Eye (tissue), 1 donor: ENCODE measurements at regions not wholly inside any gene's neighbourhood (a gene's known extent, or its start where the extent isn't known, plus 50 kb on each side); places are given as distances from the start of the nearest gene placed in this dataset.

Experiments used
- DNase-seq: peaks from one replicate; pipeline ENCODE4 v3.0.0-alpha.2; 2015

GRCh38 chr20:48096957-48097890 lies 311.9 kb upstream of the SULF2 start:
- no peak for DNase-seq

DNA sequence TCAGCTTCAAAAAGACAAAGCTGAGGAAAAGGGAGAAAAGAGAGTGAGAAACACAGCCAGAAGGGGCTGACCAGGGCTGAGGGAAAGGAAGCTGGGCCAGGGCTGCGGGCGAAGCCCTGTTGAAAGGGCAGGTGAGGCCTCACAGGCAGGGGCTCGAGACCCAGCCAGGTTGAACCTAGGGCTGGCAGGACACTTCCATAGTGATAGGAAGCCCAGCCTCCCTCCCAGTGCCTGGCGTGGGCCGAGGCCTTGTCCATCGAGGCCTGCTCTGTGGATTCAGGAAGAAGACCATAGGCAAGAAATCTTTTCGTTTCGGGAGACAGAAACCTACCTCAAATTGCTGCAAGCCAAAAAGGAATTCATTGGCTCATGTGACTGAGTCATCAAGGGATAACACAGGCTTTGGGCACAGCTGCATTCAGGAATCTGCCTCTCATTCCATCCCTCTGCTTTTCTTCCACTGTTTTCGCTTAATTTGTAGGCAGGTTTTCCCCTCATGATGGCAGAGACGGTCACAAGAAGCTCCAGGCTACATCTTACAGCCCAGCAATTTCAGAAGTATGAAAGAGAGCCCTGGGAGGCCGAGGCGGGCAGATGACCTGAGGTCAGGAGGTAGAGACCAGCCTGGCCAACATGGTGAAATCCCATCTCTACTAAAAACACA lies 311.1 kb upstream of the SULF2 start:
- no peak for DNase-seq

GRCh38 chr20:48094944-48095343 lies 309.7 kb upstream of the SULF2 start:
- DNase-seq: no peak

DNA sequence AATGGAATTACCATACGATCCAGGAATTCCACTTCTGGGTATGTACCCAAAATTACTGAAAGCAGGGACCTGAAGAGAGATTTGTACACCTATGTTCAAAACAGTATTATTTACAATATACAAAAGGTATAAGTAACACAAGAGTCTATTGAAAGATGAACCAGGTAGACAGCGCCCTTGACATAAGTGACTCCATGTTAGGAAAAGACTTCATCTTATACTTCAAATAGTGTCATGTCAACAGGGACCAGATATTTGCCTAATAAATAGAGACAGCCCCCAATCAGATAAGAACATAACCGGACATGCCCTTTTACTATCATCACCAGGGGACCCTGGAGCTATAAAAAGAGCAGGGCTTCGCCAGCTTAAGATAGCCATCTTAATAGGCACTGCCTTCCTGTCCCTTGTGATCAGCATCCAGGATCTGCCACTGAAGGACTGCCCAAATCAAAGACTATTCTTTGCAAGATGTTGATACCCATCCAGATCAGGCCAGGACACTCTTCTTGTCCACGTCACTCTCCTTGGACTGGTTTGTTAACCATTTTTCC lies 309.0 kb upstream of the SULF2 start:
- DNase-seq: no peak

GRCh38 chr20:48092596-48093280 lies 307.5 kb upstream of the SULF2 start:
- DNase-seq: no peak

GRCh38 chr20:48090784-48091183 lies 305.5 kb upstream of the SULF2 start:
- no peak for DNase-seq

DNA sequence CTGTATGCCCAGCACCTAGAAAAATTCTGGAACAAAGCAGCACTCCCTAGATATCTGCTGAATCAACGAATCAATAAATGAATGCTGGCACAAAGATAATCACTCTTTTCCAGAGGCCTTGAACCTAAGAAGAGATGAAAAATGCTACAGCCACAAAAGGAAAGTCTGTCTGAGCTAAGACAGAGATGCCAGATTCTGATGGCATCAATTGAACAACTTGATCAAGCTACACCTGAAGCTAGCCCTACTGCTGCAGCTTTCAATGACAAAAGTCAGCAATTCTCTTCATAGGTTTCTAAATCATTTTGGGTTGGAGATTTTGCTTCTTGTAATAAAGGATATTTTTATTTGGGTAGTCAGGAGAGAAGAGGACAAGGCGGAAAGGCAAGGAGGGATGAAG lies 305.0 kb upstream of the SULF2 start:
- DNase-seq: no peak

GRCh38 chr20:48080583-48080982 lies 295.3 kb upstream of the SULF2 start:
- no peak for DNase-seq

GRCh38 chr20:48079028-48079427 lies 293.7 kb upstream of the SULF2 start:
- DNase-seq: no peak

GRCh38 chr20:48076747-48077146 lies 291.5 kb upstream of the SULF2 start:
- no peak for DNase-seq

GRCh38 chr20:48076247-48076646 lies 291.0 kb upstream of the SULF2 start:
- no peak for DNase-seq

DNA sequence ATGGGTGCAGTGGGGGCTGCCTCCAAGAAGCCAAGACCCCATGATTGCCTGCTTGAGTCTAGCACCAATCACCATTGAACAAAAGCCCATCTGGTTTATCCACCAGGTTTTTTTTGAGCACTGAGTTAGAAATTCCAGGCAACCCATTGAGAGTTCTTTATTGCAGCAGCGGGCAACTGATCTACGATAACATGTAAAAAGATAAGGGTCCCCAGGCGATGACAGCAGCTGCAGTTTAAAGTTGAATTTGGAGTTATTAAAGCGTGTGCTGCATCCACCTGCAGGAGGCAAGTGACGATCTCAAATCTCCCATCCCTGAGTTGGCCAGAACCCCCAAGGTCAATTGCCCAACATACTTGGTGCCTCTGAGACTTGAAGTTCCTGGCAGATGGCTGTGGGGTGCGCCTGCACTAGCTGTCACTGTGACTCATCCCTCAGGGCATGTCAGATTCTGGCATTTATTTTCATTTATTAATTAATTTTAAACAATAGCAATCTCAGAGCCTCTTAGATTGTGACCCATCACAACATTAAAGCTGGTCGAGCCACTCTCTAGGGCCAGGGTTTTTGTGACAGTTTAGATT lies 290.4 kb upstream of the SULF2 start:
- DNase-seq: no peak

DNA sequence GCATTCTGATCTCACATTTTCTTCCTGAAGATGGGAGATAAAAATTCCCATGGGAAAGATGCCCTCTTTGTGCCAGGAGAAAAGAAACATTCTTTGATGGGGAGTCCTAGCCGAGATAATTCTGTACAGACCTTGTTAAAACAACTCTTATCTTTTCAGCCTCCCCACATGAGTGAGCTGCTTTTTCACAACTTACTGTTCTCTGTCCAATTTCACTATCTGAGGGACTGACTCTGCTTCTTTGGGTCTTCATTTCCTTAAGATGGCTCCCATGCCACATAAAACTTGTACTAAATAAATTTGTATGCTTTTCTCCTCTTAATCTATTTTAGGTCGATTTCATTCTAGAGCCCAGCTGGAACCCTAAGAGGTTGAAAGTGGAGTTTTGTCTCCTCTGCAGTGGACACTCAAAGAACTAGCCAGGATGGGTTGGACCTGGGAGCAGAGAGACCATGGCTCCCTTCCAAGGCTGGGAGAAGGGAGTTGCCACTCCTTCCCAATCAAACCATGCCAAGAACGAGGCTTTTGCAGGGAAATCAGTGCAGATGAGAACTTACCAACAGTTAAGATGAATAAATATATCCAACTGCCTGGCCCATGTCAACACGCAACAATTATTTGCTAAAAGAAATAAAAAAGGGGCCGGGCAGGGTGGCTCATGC lies 285.8 kb upstream of the SULF2 start:
- no peak for DNase-seq

DNA sequence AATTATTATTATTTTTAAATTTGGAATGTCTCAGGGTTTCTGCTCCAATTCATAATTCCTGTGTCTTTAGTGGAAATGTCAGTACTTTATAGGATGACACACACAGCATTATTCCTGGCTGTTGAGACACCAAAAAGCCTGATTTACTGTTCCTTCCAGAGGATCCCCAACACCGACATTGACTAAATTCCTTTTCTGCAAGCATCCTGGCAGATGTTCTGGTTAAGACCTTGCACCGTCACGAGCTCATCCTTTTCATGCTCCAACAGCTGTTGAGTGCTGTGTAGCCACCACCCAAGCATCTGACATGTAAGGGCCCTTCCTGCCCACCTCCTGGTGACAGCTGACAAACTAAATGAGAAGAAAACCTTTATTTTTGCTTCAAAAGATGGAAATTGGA lies 284.3 kb upstream of the SULF2 start:
- DNase-seq: no peak

DNA sequence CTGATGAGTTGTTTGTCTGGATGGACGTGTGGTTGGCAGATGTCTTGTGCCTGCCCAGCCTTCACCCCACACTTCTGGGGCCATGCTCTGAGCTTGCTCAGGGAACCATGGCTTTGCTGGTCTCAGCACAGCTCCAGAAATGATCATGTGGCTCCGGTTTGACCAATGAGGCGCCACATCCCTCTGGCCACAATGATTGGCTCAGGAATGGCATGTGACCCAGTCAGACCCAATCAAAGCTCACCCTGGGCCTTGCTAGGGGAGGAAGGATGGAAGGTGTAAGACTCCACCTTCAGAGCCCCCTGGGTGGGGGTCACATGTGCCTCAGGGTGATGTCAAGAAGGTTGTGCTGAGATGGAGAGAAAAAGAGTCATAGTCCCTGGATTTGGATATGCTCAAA lies 281.6 kb upstream of the SULF2 start:
- no peak for DNase-seq

DNA sequence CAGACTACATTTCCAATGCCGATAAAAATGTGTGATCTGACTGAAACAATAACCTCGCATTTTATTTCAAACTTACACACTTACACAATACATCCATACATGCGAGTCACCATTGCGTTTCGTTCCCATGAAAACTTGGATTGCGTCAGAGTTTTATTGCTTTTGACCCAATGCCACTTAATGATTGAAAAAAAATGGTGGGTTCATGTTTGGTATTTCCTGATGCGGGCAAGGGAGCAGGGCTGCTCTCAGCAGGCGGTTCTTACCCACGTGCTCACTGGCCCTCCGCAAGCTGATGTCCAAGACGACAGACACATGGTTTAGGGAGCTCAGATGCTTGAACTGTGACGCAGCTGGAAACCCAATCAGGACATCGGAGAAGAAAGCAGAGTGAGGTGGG lies 281.0 kb upstream of the SULF2 start:
- no peak for DNase-seq

GRCh38 chr20:48065833-48066232 lies 280.6 kb upstream of the SULF2 start:
- no peak for DNase-seq

GRCh38 chr20:48064929-48065328 lies 279.6 kb upstream of the SULF2 start:
- DNase-seq: no peak

DNA sequence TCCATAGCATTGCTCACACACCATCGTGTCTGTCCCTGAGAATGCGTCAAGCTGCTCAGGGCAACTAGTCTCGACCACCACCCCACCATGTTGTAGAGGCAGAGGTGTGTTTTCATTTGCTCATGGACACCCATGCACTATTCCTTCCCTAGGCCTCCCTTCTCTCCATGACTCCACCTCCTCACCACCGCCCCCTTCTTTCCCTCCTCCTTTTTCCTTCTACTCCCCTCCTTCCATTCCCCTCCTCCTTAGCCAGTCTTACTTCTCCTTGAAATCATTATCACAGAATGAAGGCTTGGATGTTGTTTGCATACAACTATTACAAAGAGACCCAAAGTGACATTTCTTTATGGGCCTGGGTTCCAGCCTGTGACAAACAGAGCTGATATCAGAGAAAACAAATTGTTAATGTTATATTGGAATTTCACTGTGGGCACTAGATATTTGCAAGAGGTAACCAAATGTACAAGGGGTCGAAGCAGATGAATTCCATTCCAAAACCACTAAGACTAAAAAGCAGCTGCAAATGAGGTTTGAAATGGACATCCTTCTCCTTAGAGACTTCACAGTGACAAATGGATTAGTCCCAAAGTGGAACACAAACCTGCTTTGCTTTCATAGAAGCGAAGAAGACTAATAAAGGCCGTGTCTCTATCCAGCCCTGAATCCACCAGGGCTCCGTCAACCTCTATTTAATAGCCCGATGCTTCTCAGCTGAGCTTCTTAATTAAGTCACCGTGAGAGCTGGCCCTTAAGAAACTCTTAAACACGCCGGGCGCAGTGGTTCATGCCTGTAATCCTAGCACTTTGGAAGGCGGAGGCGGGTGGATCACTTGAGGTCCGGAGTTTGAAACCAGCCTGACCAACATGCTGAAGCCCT lies 275.8 kb upstream of the SULF2 start:
- DNase-seq: no peak

- no peak for DNase-seq
Measured at GRCh38 chr20:48058611-48059559, 273.6 kb upstream of the SULF2 start.
